Retinal pigment epithelial cell (primary cell): ENCODE measurements at regions not wholly inside any gene's neighbourhood (a gene's known extent, or its start where the extent isn't known, plus 50 kb on each side); places are given as distances from the start of the nearest gene placed in this dataset.

Experiments used
- DNase-seq: peaks from one replicate; pipeline ENCODE4 v3.0.0-alpha.2; 2010; ENCODE audit warnings: low read depth
- H3K4me3 ChIP-seq: 2 replicates; pipeline ENCODE4 v1.5.1; 2011; ENCODE audit warnings: mild to moderate bottlenecking, low read length, control low read depth, moderate library complexity
- CTCF ChIP-seq: conservative IDR thresholded peaks from 2 replicates; pipeline ENCODE4 v1.5.1; 2011; ENCODE audit warnings: low read depth, low read length, control low read depth, inconsistent platforms

- no peak for DNase-seq
- no peak overlapping the region for H3K4me3 ChIP-seq
- no peak for TF ChIP-seq CTCF
These were observed 209.8 kb downstream of the ACTR3B start for GRCh38 chr7:152969335-152969734.

GRCh38 chr7:152969839-152970238 is 210.3 kb downstream of the ACTR3B start:
- no peak for DNase-seq
- no peak for TF ChIP-seq CTCF
- H3K4me3 ChIP-seq = no peak overlapping the region

GRCh38 chr7:152970481-152970880 is 210.9 kb downstream of the ACTR3B start:
- DNase-seq = no peak
- TF ChIP-seq CTCF = no peak

GRCh38 chr7:152974577-152974976 is 215.0 kb downstream of the ACTR3B start:
- TF ChIP-seq CTCF = no peak
- no peak for DNase-seq
- no peak overlapping the region for H3K4me3 ChIP-seq

More at GRCh38 chr7:152970481-152970880, 210.9 kb downstream of the ACTR3B start:
- no peak overlapping the region for H3K4me3 ChIP-seq

- no peak overlapping the region for H3K4me3 ChIP-seq
- no peak for TF ChIP-seq CTCF
- no peak for DNase-seq
These were observed 215.5 kb downstream of the ACTR3B start for GRCh38 chr7:152975076-152975475.

GRCh38 chr7:152979376-152979775 is 219.8 kb downstream of the ACTR3B start:
- DNase-seq = no peak
- no peak for TF ChIP-seq CTCF
- no peak overlapping the region for H3K4me3 ChIP-seq

GRCh38 chr7:152984421-152984820 is 224.9 kb downstream of the ACTR3B start:
- H3K4me3 ChIP-seq = no peak overlapping the region
- DNase-seq = no peak
- no peak for TF ChIP-seq CTCF
